ENCODE measurements at regions not wholly inside any gene's neighbourhood (a gene's known extent, or its start where the extent isn't known, plus 50 kb on each side); places are given as distances from the start of the nearest gene placed in this dataset.

- DNase-seq = no peak
These were observed 56.3 kb upstream of the SOX6 start for GRCh38 chr11:16412525-16413172.

GRCh38 chr11:16410479-16410878 is 54.1 kb upstream of the SOX6 start:
- no peak for DNase-seq

GRCh38 chr11:16408619-16409018 is 52.3 kb upstream of the SOX6 start:
- DNase-seq = no peak

- no peak for DNase-seq
These were observed 49.9 kb upstream of the SOX6 start for GRCh38 chr11:16406226-16406625.
